DOHH2 (cell line): ENCODE measurements at regions not wholly inside any gene's neighbourhood (a gene's known extent, or its start where the extent isn't known, plus 50 kb on each side); places are given as distances from the start of the nearest gene placed in this dataset.

Experiments
- H3F3A ChIP-seq: fragments of 200-600 bp; sonication (generic), shearing (Covaris generic); 2 replicates; pipeline ENCODE4 v1.6.0; 2016; ENCODE audit warnings: antibody characterized with exemption, mild to moderate bottlenecking; ENCODE audit not compliant: control insufficient read depth, insufficient read depth
- H3K27ac ChIP-seq: fragments of 200-600 bp; sonication (generic); 2 replicates; pipeline ENCODE4 v1.5.1; 2014; ENCODE audit warnings: low read depth, mild to moderate bottlenecking, low read length, moderate library complexity
- H3K27me3 ChIP-seq: fragments of 200-600 bp; sonication (generic); 2 replicates; pipeline ENCODE4 v1.6.1; 2014; ENCODE audit warnings: mild to moderate bottlenecking, low read length, mixed read lengths; ENCODE audit not compliant: control insufficient read depth
- H3K36me3 ChIP-seq: fragments of 200-600 bp; sonication (generic); 2 replicates; pipeline ENCODE4 v1.6.1; 2014; ENCODE audit warnings: mild to moderate bottlenecking, low read length, moderate library complexity, mixed read lengths; ENCODE audit not compliant: control insufficient read depth
- H3K4me1 ChIP-seq: fragments of 200-600 bp; sonication (generic); 2 replicates; pipeline ENCODE4 v1.6.1; 2014; ENCODE audit warnings: mild to moderate bottlenecking, low read length, mixed read lengths; ENCODE audit not compliant: control insufficient read depth
- H3K4me2 ChIP-seq: fragments of 200-600 bp; sonication (generic); 2 replicates; pipeline ENCODE4 v1.6.0; 2014; ENCODE audit warnings: mild to moderate bottlenecking, low read length, moderate library complexity
- H3K4me3 ChIP-seq: fragments of 200-600 bp; sonication (generic); 2 replicates; pipeline ENCODE4 v1.5.1; 2014; ENCODE audit warnings: mild to moderate bottlenecking, low read length, mixed read lengths
- H3K79me2 ChIP-seq: fragments of 200-600 bp; sonication (generic); 2 replicates; pipeline ENCODE4 v1.6.1; 2014; ENCODE audit warnings: mild to moderate bottlenecking, low read length, mixed read lengths; ENCODE audit not compliant: control insufficient read depth
- H3K9me2 ChIP-seq: fragments of 200-600 bp; sonication (generic); replicated peaks from 2 replicates; pipeline ENCODE4 v1.6.1; 2014; ENCODE audit warnings: mild to moderate bottlenecking, low read length, mixed read lengths; ENCODE audit not compliant: control insufficient read depth
- H3K9me3 ChIP-seq: fragments of 200-600 bp; sonication (generic); 2 replicates; pipeline ENCODE4 v1.6.1; 2014; ENCODE audit warnings: antibody characterized with exemption, low read length, mixed read lengths; ENCODE audit not compliant: control insufficient read depth, insufficient read depth
- H4K20me1 ChIP-seq: fragments of 200-600 bp; sonication (generic); 2 replicates; pipeline ENCODE4 v1.6.0; 2014; ENCODE audit warnings: low read depth, mild to moderate bottlenecking, antibody characterized with exemption, low read length, moderate library complexity; ENCODE audit not compliant: control insufficient read depth, insufficient read depth
- EZH2phosphoT487 ChIP-seq: fragments of 200-600 bp; sonication (generic); IDR thresholded peaks from 2 replicates; pipeline ENCODE4 v1.6.1; 2017; ENCODE audit warnings: borderline replicate concordance, mild to moderate bottlenecking, antibody characterized with exemption, low read length, moderate library complexity, mixed read lengths
- TF ChIP-seq, protein P1 (sequence below): fragments of 200-600 bp; sonication (generic); IDR thresholded peaks from one replicate; pipeline ENCODE4 v1.5.1; 2014; ENCODE audit warnings: antibody characterized with exemption, mild to moderate bottlenecking, low read depth, low read length; ENCODE audit not compliant: poor library complexity, severe bottlenecking

DNA sequence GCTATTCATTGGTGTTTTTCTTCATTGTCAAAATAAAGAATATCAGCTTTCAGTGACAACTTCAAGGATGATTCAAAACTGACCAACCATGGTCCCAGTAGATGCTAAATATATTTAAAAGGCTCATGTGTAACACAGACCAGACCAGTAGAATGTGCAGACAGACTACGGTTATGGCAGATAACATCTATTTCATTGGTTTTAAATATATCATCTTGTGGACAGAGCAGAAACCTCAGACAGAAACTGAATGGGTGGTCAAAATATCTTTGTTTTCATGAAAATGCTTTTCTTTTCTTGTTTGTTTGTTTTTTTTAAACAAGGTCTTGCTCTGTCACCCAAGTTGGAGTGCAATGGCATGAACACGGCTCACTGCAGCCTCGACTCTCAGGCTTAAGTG lies 107.4 kb upstream of the CREB1 start:
- Histone ChIP-seq H3K4me1 (no peaks in the 10 kb centered on the region), H3K9me2 (no peaks in the 10 kb centered on the region), H3K4me3 (no peak overlapping the region), H4K20me1 (no peaks in the 10 kb centered on the region), H3K4me2 (no peak overlapping the region), H3F3A (no peaks in the 10 kb centered on the region), H3K27me3 (no peaks in the 10 kb centered on the region), H3K36me3 (no peaks in the 10 kb centered on the region), H3K79me2 (no peaks in the 10 kb centered on the region), H3K27ac (no peak overlapping the region), H3K9me3 (no peaks in the 10 kb centered on the region)
- TF ChIP-seq, protein P1, sequence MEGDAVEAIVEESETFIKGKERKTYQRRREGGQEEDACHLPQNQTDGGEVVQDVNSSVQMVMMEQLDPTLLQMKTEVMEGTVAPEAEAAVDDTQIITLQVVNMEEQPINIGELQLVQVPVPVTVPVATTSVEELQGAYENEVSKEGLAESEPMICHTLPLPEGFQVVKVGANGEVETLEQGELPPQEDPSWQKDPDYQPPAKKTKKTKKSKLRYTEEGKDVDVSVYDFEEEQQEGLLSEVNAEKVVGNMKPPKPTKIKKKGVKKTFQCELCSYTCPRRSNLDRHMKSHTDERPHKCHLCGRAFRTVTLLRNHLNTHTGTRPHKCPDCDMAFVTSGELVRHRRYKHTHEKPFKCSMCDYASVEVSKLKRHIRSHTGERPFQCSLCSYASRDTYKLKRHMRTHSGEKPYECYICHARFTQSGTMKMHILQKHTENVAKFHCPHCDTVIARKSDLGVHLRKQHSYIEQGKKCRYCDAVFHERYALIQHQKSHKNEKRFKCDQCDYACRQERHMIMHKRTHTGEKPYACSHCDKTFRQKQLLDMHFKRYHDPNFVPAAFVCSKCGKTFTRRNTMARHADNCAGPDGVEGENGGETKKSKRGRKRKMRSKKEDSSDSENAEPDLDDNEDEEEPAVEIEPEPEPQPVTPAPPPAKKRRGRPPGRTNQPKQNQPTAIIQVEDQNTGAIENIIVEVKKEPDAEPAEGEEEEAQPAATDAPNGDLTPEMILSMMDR = no peak
- TF ChIP-seq EZH2phosphoT487 = no peak

DNA sequence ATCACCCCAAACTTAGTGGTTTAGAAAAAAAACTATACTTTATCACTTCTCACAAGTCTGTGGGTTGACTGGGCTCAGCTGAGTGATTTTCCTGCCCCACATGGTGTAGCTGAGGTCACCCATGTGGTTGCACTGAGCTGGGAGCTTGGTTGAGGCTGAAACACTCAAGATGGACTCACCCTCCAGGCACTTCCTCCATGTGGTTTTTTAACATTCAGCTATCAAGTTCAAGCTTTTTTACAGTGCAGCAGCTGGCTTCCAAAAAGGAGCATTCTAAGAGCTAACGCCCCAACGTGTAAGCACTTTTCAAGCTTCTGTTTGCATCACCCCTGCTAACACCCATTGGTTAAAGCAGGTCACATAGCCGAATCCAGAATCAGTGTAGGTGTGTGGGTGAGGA lies 105.9 kb upstream of the CREB1 start:
- no peaks in the 10 kb centered on the region for H3K9me2 ChIP-seq
- no peak overlapping the region for H3K4me2 ChIP-seq
- H3K9me3 ChIP-seq = no peaks in the 10 kb centered on the region
- no peaks in the 10 kb centered on the region for H3K36me3 ChIP-seq
- no peaks in the 10 kb centered on the region for H3K79me2 ChIP-seq
- no peaks in the 10 kb centered on the region for H3F3A ChIP-seq
- H3K4me3 ChIP-seq = no peak overlapping the region
- H3K27me3 ChIP-seq = no peaks in the 10 kb centered on the region
- no peaks in the 10 kb centered on the region for H3K4me1 ChIP-seq
- TF ChIP-seq, protein P1 = no peak
- no peak for TF ChIP-seq EZH2phosphoT487
- no peaks in the 10 kb centered on the region for H4K20me1 ChIP-seq
- no peak overlapping the region for H3K27ac ChIP-seq

DNA sequence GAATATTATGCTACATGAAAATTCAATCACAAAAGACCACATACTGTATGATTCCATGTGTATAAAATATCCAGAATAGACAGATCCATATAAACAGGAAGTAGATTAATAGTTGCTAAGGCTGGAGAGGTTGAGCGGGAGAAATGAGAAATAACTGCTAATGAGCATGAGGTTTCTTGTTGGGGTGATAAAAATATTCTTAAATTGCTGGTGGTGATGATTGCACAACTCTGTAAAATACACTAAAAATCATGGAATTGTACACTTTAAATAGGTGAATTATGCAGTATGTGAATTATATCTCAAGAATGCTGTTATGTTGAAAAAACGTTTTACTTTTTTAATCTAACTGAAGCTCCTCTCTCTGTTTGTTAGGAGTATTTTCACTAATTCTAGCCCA lies 101.8 kb upstream of the CREB1 start:
- Histone ChIP-seq H3K4me2 (no peak overlapping the region), H3K4me3 (no peak overlapping the region), H3K27ac (no peak overlapping the region), H3K27me3 (no peaks in the 10 kb centered on the region), H3K9me3 (no peaks in the 10 kb centered on the region), H3F3A (no peaks in the 10 kb centered on the region), H4K20me1 (no peaks in the 10 kb centered on the region), H3K36me3 (no peaks in the 10 kb centered on the region), H3K79me2 (no peaks in the 10 kb centered on the region), H3K4me1 (no peaks in the 10 kb centered on the region), H3K9me2 (no peaks in the 10 kb centered on the region)
- no peak for TF ChIP-seq EZH2phosphoT487
- TF ChIP-seq, protein P1 = no peak

DNA sequence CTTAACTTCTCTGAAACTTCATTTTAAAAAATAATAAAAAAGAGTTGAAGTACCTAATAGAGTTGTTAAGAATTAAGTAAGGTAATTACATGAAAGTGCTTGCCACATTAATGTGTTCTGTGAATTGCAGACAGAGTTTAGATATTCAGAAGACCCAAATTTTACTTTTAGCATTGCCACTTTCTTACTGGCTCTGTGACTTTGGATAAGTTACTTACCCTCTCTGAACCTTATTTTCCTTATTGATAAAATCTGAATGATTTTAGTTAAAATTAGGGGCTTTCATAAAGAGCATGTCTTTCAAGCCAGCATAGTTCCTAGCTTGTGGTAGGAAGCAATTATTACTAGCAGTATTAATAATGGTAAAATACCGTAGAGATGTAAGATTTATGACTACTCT lies 101.2 kb upstream of the CREB1 start:
- no peak for TF ChIP-seq EZH2phosphoT487
- TF ChIP-seq, protein P1 = no peak
- no peak overlapping the region for H3K27ac ChIP-seq

More for the DNA sequence above, 101.2 kb upstream of the CREB1 start:
- Histone ChIP-seq H4K20me1 (no peaks in the 10 kb centered on the region), H3K4me3 (no peak overlapping the region), H3K4me1 (no peaks in the 10 kb centered on the region), H3K79me2 (no peaks in the 10 kb centered on the region), H3K4me2 (no peak overlapping the region), H3K9me3 (no peaks in the 10 kb centered on the region), H3K9me2 (no peaks in the 10 kb centered on the region), H3K27me3 (no peaks in the 10 kb centered on the region), H3F3A (no peaks in the 10 kb centered on the region), H3K36me3 (no peaks in the 10 kb centered on the region)
